K562 (cell line): ENCODE measurements at regions not wholly inside any gene's neighbourhood (a gene's known extent, or its start where the extent isn't known, plus 50 kb on each side); places are given as distances from the start of the nearest gene placed in this dataset.
A peak's percentile ranks its signal among the peaks of the same experiment; 100 is the strongest.

Source experiments
- ATF3 ChIP-seq, 2 experiments: fragments of 450-650 bp in 1 of 2; sonication (generic) in 1 of 2; formaldehyde crosslinking in 1 of 2; IDR thresholded peaks in 1 of 2; conservative IDR thresholded peaks in 1 of 2; 2 replicates each; pipeline versions ENCODE4 v1.6.1 to v1.8.1; 2016 to 2023; ENCODE audit warnings: mild to moderate bottlenecking in 2 of 2, moderate library complexity in 2 of 2, inconsistent platforms in 1 of 2, missing genetic modification reagents in 1 of 2
- BRF2 ChIP-seq: IDR thresholded peaks from 3 replicates; pipeline ENCODE4 v1.6.1; 2011; ENCODE audit warnings: borderline replicate concordance, mild to moderate bottlenecking; ENCODE audit not compliant: insufficient read length, insufficient read depth
- CHD2 ChIP-seq: IDR thresholded peaks from 2 replicates; pipeline ENCODE4 v1.6.1; 2011; ENCODE audit warnings: low read depth, low read length
- CREB3L1 ChIP-seq: fragments of 450-650 bp; IDR thresholded peaks from 2 replicates; pipeline ENCODE4 v1.6.1; 2014; ENCODE audit warnings: low read depth, mild to moderate bottlenecking, moderate library complexity, borderline replicate concordance
- EGR1 ChIP-seq: fragments of 450-650 bp; conservative IDR thresholded peaks from 2 replicates; pipeline ENCODE4 v1.6.1; 2017; ENCODE audit warnings: mild to moderate bottlenecking
- HMGXB4 ChIP-seq: sonication (generic); formaldehyde crosslinking; IDR thresholded peaks from 2 replicates; pipeline ENCODE4 v1.8.1; 2023; ENCODE audit warnings: mild to moderate bottlenecking, missing genetic modification reagents
- HOMEZ ChIP-seq: fragments of 250-450 bp; sonication (Bioruptor Pico); IDR thresholded peaks from 2 replicates; pipeline ENCODE4 v1.4.0; 2020; ENCODE audit warnings: mild to moderate bottlenecking, moderate library complexity
- JUN ChIP-seq, 2 experiments: sonication (generic) in 1 of 2; formaldehyde crosslinking in 1 of 2; IDR thresholded peaks; 2 replicates each; pipeline versions ENCODE4 v1.6.1 to v1.8.0; 2012 to 2022; ENCODE audit warnings: borderline replicate concordance in 2 of 2, mild to moderate bottlenecking in 2 of 2, improper control_type of control experiment in 1 of 2, low read depth in 1 of 2, low read length in 1 of 2, missing genetic modification reagents in 1 of 2
- POLR2AphosphoS2 ChIP-seq: IDR thresholded peaks from 2 replicates; pipeline ENCODE4 v1.6.1; 2012; ENCODE audit warnings: low read length, improper control_type of control experiment
- PTBP1 ChIP-seq: fragments of 200-400 bp; formaldehyde crosslinking; IDR thresholded peaks from 2 replicates; pipeline ENCODE4 v1.6.1; 2017; ENCODE audit warnings: low read depth, low read length
- SMARCB1 ChIP-seq: IDR thresholded peaks from 2 replicates; pipeline ENCODE4 v1.6.1; 2011; ENCODE audit warnings: improper control_type of control experiment, low read depth; ENCODE audit not compliant: insufficient read length
- SOX6 ChIP-seq: fragments of 450-650 bp; IDR thresholded peaks from 2 replicates; pipeline ENCODE4 v1.6.1; 2014; ENCODE audit warnings: mild to moderate bottlenecking
- TARDBP ChIP-seq: fragments of 450-650 bp; IDR thresholded peaks from 2 replicates; pipeline ENCODE4 v1.6.1; 2016
- TBL1XR1 ChIP-seq, 2 experiments: IDR thresholded peaks; 2 replicates each; pipeline ENCODE4 v1.6.1; 2012; ENCODE audit warnings: improper control_type of control experiment in 2 of 2, low read length in 2 of 2, mild to moderate bottlenecking in 1 of 2
- THAP7 ChIP-seq: fragments of 250-450 bp; sonication (Bioruptor Pico); IDR thresholded peaks from 2 replicates; pipeline ENCODE4 v1.5.0; 2021
- ZNF511 ChIP-seq: sonication (generic); formaldehyde crosslinking; IDR thresholded peaks from 2 replicates; pipeline ENCODE4 v1.8.0; 2022; ENCODE audit warnings: mild to moderate bottlenecking, missing genetic modification reagents
- ZNF512 ChIP-seq: IDR thresholded peaks from 2 replicates; pipeline ENCODE4 v1.6.1; 2016; ENCODE audit warnings: missing genetic modification characterization, missing compliant biosample characterization
- ZNF644 ChIP-seq: fragments of 200-800 bp; sonication (Bioruptor generic); IDR thresholded peaks from 2 replicates; pipeline ENCODE4 v1.6.1; 2016; ENCODE audit warnings: low read depth, missing genetic modification characterization, missing compliant biosample characterization

- no peak for TF ChIP-seq SMARCB1
- no peak for TF ChIP-seq ZNF511 (CRISPR knock-in tag)
- no peak for TF ChIP-seq PTBP1
- TF ChIP-seq CREB3L1, result no peak
- TF ChIP-seq EGR1, result no peak; the same call in 1 of the 2 replicates
- no peak for TF ChIP-seq TARDBP
- no peak for TF ChIP-seq HOMEZ (CRISPR knock-in tag)
- no peak for TF ChIP-seq THAP7 (CRISPR knock-in tag)
- no peak for TF ChIP-seq CHD2
- peak; percentile 66; the same call in 1 of the 2 replicates for TF ChIP-seq JUN (IDR thresholded peaks at IDR 0.05; ENCODE audit: borderline replicate concordance, low read depth, low read length)
- no peak for TF ChIP-seq JUN (CRISPR knock-in tag; IDR thresholded peaks at IDR 0.05; ENCODE audit: borderline replicate concordance)
- 0 out of 2 replicates have a peak, but pooled peaks have one; percentile 16 for TF ChIP-seq SOX6
- no peak; the same call in 1 of the 2 replicates for TF ChIP-seq ATF3 (IDR thresholded peaks at IDR 0.05)
- TF ChIP-seq ATF3 (CRISPR knock-in tag; conservative IDR thresholded peaks at IDR 0.05), result no peak
- no peak for TF ChIP-seq ZNF644
- no peak for TF ChIP-seq ZNF512 (tag)
- no peak for TF ChIP-seq BRF2
- TF ChIP-seq POLR2AphosphoS2, result no peak
- no peak for TF ChIP-seq HMGXB4 (CRISPR knock-in tag)
- TF ChIP-seq TBL1XR1 (IDR thresholded peaks at IDR 0.05; ENCODE audit: low read length in 2 of 2), result no peak
Measured at GRCh38 chr11:86183694-86184093, 60.9 kb upstream of the EED start (continued).
